ENCODE measurements at regions not wholly inside any gene's neighbourhood (a gene's known extent, or its start where the extent isn't known, plus 50 kb on each side); places are given as distances from the start of the nearest gene placed in this dataset.
"Not testable (repeated sequence)": the region's sequence is repeated elsewhere in the genome, so short reads cannot be mapped to it uniquely, and the experiment has no call there.

GRCh38 chr16:88268186-88268970 lies 114.4 kb upstream of the ZNF469 start:
- DNase-seq (ENCODE audit: low spot score) = not testable (repeated sequence)

GRCh38 chr16:88270171-88270790 lies 112.5 kb upstream of the ZNF469 start:
- not testable (repeated sequence) for DNase-seq (ENCODE audit: low spot score)

GRCh38 chr16:88271296-88271695 lies 111.5 kb upstream of the ZNF469 start:
- not testable (repeated sequence) for DNase-seq (ENCODE audit: low spot score)

DNA sequence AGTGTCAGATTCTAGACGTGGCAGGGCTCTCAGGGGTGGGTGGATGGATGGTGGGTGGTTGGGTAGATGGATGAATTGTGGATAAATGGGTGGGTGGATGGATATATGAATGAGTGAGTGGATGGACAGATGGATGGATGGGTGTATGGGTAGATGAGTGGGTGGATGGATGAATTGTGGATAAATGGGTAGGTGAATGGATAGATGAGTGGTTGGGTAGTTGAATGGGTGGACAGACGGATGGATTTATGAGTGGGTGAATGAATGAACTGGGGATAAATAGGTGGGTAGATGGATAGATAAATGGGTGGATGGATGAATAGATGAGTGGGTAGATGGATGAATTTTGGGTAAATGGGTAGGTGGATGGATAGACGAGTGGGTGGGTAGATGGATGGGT lies 111.0 kb upstream of the ZNF469 start:
- not testable (repeated sequence) for DNase-seq (ENCODE audit: low spot score)

GRCh38 chr16:88272437-88272836 lies 110.3 kb upstream of the ZNF469 start:
- DNase-seq (ENCODE audit: low spot score) = not testable (repeated sequence)

DNA sequence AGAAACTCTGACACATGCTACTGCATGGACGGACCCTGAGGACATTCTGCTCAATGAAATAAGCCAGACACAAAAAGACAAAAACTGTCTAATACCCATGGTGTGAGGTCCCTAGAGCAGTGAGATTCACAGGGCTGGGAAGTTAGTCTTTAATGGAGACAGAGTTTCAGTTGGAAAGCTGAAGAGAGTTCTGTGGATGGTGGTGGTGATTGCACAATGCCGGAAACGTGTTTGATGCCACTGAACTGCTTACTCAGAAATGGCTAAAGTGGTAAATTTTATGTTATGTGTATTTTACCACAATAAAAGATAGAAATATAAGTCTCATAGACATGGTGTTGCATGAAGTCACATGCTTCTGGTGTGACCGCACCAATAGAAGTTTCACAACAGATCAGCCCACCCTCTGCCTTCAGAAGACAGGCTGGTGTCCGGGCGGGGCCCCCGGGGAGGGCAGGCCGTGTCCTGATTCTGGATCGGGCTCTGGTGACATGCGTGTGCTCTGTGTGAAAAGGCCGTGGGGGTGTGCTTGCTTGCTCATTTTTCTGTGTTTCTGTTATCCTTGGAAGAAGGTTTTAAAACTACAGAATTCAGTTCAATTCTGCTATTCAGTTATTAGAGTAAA lies 108.5 kb upstream of the ZNF469 start:
- DNase-seq (ENCODE audit: low spot score) = not testable (repeated sequence)

GRCh38 chr16:88274847-88275246 lies 107.9 kb upstream of the ZNF469 start:
- DNase-seq (ENCODE audit: low spot score) = no peak

- DNase-seq (ENCODE audit: low spot score) = not testable (repeated sequence)
Measured at GRCh38 chr16:88275336-88276122, 107.2 kb upstream of the ZNF469 start.

DNA sequence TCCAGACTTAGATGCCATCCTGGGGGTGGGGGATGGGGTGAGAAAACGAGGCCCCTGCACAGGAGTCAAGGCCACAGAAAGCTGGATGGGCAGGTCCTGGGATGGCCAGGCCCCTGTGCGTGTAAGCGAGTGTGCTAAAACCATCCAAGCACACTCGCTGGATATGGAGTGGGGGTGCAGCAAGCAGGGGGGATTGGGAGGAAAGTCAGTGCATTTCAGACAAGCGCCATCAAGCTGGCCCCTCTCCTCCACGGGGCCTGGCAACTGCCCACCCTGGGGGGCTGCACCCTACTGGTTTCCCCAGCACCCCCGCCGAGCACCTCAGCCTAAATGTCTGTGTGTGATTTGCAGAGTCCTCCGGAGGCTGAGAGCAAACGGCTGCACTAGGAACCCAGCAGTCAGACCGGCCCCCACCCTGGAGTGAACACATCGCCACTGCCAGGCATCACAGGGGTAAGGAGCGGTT lies 106.6 kb upstream of the ZNF469 start:
- not testable (repeated sequence) for DNase-seq (ENCODE audit: low spot score)

- DNase-seq (ENCODE audit: low spot score) = no peak
Measured at GRCh38 chr16:88276591-88276990, 106.2 kb upstream of the ZNF469 start.

- DNase-seq (ENCODE audit: low spot score) = no peak
Measured at GRCh38 chr16:88279998-88280397, 102.8 kb upstream of the ZNF469 start.

GRCh38 chr16:88281858-88282563 lies 100.7 kb upstream of the ZNF469 start:
- DNase-seq (ENCODE audit: low spot score) = no peak

GRCh38 chr16:88282564-88283395 lies 100.0 kb upstream of the ZNF469 start:
- DNase-seq (ENCODE audit: low spot score) = no peak

GRCh38 chr16:88283596-88283995 lies 99.2 kb upstream of the ZNF469 start:
- no peak for DNase-seq (ENCODE audit: low spot score)

DNA sequence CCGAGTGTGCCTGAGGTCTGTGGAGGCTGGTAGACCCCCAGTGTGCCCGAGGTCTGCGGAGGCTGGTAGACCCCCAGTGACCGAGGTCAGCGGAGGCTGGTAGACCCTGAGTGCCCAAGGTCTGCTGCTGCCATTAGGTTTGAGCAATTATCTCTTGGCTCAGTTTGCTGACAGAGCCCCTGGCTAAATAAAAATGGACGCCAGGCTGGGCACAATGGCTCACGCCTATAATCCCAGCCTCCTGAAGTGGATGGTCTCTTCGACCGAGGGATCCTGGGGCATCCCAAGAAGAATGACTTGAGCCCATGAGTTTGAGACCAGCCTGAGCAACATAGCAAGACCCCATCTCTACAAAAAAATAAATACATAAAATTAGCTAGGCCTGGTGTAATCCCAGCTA lies 98.7 kb upstream of the ZNF469 start:
- DNase-seq (ENCODE audit: low spot score) = no peak

DNA sequence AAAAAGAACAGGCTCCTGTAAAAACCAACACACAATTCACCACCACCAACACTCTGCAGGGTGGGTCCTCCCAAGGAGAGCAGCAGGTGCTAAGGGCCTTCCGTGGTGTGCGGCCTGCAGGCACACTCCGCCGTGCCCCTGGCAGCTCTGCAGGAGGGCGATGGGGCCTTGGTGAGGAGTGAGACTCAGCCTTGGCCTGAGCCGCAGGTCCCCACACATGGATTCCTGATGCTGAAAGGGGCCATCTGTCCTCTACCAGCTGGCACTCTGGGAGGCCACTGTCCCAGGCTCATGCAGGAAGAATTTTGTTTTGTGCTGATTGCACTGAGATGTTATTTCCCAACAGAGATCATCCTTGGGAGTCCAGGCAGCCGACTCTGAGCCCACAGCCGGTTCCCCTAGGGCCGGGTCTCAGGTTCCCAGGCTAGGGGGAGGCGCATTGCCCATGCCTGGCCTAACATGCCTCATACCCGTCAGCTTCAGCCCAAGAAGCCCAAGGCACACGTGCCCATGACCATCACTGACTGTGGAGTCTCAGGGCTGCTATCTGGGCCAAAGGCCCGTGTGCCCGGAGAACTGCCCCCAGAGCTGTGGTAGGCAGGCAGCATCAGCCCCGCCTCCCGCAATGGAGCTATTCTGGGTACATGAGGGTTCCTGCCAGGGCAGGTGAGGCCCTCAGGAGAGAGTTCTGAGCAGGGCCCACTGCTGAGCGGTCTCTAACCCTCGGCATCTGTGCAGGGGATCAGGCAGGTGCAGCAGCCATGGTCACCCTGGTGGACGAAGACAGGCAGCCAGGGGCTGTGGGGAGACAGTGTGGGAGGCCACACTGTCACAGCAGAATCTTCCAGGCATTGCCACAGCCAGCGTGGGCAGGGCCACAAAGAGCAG lies 97.9 kb upstream of the ZNF469 start:
- no peak for DNase-seq (ENCODE audit: low spot score)

DNA sequence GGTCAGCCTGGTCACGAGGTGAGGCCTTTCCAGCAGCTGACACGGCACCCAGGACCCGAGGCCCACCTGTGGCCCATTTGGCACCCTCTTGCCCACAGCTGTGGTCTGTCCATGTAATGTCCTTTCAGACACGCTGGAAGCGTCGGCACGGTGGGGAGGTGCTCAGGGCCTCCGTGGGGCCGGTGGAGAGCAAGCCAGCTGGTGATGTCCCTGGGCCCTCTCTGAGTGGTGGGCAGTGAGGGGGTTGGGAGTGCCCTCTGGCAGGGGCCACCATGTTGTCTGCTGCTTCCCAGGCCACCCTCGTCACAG lies 97.3 kb upstream of the ZNF469 start:
- DNase-seq (ENCODE audit: low spot score) = no peak

GRCh38 chr16:88286301-88286923 lies 96.3 kb upstream of the ZNF469 start:
- DNase-seq (ENCODE audit: low spot score) = no peak

DNA sequence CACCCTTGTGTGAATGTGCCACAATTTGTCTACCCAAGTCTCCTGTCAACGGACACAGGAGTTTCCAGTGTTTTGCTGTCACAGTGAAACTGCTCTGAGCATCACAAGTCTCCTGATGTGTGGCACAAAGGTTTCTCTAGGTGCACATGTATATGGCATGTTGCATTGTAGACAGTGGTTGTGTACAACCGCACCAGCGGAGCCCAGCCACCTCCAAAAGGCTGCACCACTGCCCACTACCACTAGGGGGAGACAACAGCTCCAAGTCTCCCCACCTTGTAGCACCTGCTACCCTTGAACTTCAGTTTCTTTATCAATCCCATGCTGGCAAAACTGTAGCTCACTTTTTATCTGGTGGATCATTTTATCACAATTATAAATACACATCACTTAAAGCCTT lies 95.5 kb upstream of the ZNF469 start:
- DNase-seq (ENCODE audit: low spot score) = no peak

Data from putamen (tissue), 1 donor.